Heart right ventricle (tissue), 16 donors: ENCODE measurements at regions not wholly inside any gene's neighbourhood (a gene's known extent, or its start where the extent isn't known, plus 50 kb on each side); places are given as distances from the start of the nearest gene placed in this dataset.

Experiments used
- ATAC-seq, 8 donors: fragments of 200-7000 bp; cut with Tn5 transposase; one replicate each; pipeline ENCODE4 v1.9.1; 2020; ENCODE audit warnings: mild to moderate bottlenecking in 8 of 8, moderate library complexity in 8 of 8, moderate number of reproducible peaks in 1 of 8
- DNase-seq, 2 donors: peaks; one replicate each; pipeline ENCODE4 v3.0.0-alpha.2; 2020
- H3K27ac ChIP-seq, 10 donors: fragments of 200-600 bp; sonication (generic) in 2 of 10; one replicate each; pipeline versions ENCODE4 v1.5.0 to v1.8.0; 2020 to 2022; ENCODE audit warnings: mild to moderate bottlenecking in 3 of 10
- H3K27me3 ChIP-seq, 7 donors: fragments of 200-600 bp; one replicate each; pipeline ENCODE4 v1.8.0; 2021 to 2022; ENCODE audit warnings: mild to moderate bottlenecking in 2 of 7
- H3K36me3 ChIP-seq, 9 donors: fragments of 200-600 bp; sonication (generic) in 1 of 9; one replicate each; pipeline versions ENCODE4 v1.5.0 to v1.8.0; 2020 to 2022; ENCODE audit warnings: mild to moderate bottlenecking in 2 of 9
- H3K4me1 ChIP-seq, 9 donors: fragments of 200-600 bp; sonication (generic) in 1 of 9; one replicate each; pipeline versions ENCODE4 v1.5.0 to v1.8.0; 2020 to 2022; ENCODE audit warnings: mild to moderate bottlenecking in 4 of 9
- H3K4me3 ChIP-seq, 10 donors: fragments of 200-600 bp; sonication (generic) in 2 of 10; one replicate each; pipeline versions ENCODE4 v1.5.0 to v1.8.0; 2020 to 2022; ENCODE audit warnings: mild to moderate bottlenecking in 7 of 10, moderate library complexity in 2 of 10
- H3K9me3 ChIP-seq, 11 donors: fragments of 200-600 bp in 10 of 11; sonication (generic) in 2 of 11; one replicate each; pipeline versions ENCODE4 v1.5.0 to v1.8.0; 2013 to 2022; ENCODE audit warnings: mild to moderate bottlenecking in 2 of 11, control low read depth in 1 of 11, moderate library complexity in 1 of 11
- WGBS, 2 donors: extraction: QIAGEN DNeasy Blood & Tissue Kit; methylation state at CpG; one replicate each; pipeline ENCODE4 v1.1.7; 2013; ENCODE audit warnings: inconsistent platforms in 1 of 2; 5-methylcytosine and 5-hydroxymethylcytosine counted together
- intact Hi-C, 10 donors: fragments of 100-400 bp; cut with DNase I; formaldehyde crosslinking; loops; one replicate each; pipeline versions ENCODE4 v1.11.1 to v1.14.2; 2022
- TF ChIP-seq, protein P1 (sequence below), 9 donors: fragments of 200-600 bp; sonication (generic) in 2 of 9; IDR thresholded peaks; one replicate each; pipeline versions ENCODE4 v1.5.0 to v1.8.0; 2021 to 2022; ENCODE audit warnings: antibody characterized with exemption in 9 of 9, mild to moderate bottlenecking in 5 of 9, moderate library complexity in 1 of 9
- donor health status: Arrhythmogenic right ventricular cardiomyopathy.
- donor health status: ischemic (EF 13 %, LVEDD 7.1; RV severe dilation, severe dysfunction).
- donor health status: healthy with polysubstance abuse.
- donor health status: DM: no; HTN: yes; CAD: no.
- donor health status: DM: no; HTN: no; CAD: no.
- donor health status: ischemic (EF 25% LVEDD 6.9; RV normal size, moderate dysfunction).
- donor health status: ischemic (EF 25% LVEDD 5.7; RV mildly dilated, moderate dysfunction).
- donor health status: healthy.
- donor health status: DM: yes; HTN: yes; CAD: no.
- donor health status: Ischemic cardiomyopathy.
- donor health status: ischemic (EF 35%, LVEDD 5.7; RV mildly dilated, moderate dysfunction).
- donor health status: nonischemic (EF 11% LVEDD 7.7; RV severe dilation, severe dysfunction).
- donor health status: DM: yes; HTN: yes; CAD: no.
- donor health status: PGD.
- donor health status: ischemic (EF 29% LVEDD 5.4; RV normal size, mild dysfunction).
- donor health status: nonischemic (EF 23%, LVEDD 6.1; RV moderate dilation, normal function).

DNA sequence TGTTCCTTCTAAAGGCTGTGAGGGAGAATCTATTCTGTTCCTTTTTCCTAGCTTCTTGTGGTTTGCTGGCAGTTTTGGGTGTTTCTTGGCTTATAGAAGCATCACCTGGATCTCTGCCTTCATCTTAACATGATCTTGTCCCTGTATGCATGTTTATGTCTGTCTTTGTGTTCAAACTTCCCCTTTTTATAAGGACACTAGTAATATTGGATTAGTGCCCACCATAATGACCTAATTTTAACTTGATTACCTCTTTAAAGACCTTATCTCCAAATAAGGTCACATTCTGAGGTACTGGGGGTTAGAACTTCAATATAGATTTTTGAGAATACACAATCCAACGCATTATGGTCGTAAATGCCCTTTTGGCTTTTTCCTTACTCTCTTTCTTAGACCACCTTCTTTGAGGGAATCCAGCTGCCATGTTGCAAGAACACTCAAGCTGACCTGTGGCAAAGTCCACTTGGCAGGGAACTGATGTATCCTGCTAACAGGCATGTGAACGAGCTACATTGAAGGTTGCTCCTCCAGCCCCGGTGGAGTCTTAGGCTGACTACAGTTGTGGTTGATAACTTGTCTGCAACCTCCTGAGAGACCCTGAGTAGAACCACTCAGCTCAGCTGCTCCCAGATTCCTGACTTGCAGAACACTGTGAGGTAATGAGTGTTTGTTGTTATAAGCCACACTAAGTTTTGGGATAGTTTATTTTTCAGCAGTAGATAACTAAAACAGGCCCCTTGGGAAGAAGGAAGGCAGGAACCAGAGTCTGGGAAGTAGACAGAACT is 127.1 kb upstream of the OR9Q1 start:
- Histone ChIP-seq H3K27me3 (peaks cover 0 to 3% (median 0%) of the 10 kb centered on the region in 7 donors), H3K9me3 (peaks cover 0 to 4% (median 0%) of the 10 kb centered on the region in 11 donors), H3K27ac (no peak overlapping the region), H3K4me1 (no peaks in the 10 kb centered on the region), H3K4me3 (no peak overlapping the region), H3K36me3 (no peaks in the 10 kb centered on the region)
- WGBS, 2 donors = 60 to 63% methylated on average over 4 of the region's 4 CpGs
- intact Hi-C loops = no loop called here
- no peak for DNase-seq
- no peak for ATAC-seq
- TF ChIP-seq, protein P1, sequence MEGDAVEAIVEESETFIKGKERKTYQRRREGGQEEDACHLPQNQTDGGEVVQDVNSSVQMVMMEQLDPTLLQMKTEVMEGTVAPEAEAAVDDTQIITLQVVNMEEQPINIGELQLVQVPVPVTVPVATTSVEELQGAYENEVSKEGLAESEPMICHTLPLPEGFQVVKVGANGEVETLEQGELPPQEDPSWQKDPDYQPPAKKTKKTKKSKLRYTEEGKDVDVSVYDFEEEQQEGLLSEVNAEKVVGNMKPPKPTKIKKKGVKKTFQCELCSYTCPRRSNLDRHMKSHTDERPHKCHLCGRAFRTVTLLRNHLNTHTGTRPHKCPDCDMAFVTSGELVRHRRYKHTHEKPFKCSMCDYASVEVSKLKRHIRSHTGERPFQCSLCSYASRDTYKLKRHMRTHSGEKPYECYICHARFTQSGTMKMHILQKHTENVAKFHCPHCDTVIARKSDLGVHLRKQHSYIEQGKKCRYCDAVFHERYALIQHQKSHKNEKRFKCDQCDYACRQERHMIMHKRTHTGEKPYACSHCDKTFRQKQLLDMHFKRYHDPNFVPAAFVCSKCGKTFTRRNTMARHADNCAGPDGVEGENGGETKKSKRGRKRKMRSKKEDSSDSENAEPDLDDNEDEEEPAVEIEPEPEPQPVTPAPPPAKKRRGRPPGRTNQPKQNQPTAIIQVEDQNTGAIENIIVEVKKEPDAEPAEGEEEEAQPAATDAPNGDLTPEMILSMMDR (IDR thresholded peaks at IDR 0.05) = no peak

DNA sequence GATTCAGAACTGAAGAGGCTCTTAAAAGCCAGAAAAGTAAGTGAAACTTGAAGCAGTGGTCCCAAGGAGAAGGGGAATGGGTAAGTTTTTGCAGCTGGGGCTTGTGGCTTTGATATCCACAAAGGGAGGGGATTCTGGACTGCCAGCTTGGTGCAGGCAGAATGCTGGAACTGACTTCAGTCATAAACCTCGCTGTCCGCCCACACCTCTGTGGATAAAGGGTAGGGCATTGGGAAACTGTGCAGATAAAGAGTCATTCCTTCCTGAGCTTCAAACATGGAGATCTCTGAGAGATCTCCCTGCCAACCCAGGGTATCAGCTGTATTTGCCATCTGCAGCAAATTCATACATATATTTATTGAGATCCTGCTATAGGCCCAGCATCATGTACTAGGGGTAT is 124.3 kb upstream of the OR9Q1 start:
- no peak for ATAC-seq

GRCh38 chr11:57900320-57900719 is 123.4 kb upstream of the OR9Q1 start:
- no peaks in the 10 kb centered on the region for H3K9me3 ChIP-seq
- no peak overlapping the region for H3K27ac ChIP-seq
- WGBS, 2 donors = 21 to 37% methylated on average over 1 of the region's 1 CpG
- ATAC-seq (no peak), DNase-seq (no peak)
- intact Hi-C loops = no loop called here
- no peak overlapping the region for H3K4me3 ChIP-seq
- H3K4me1 ChIP-seq = peaks cover 0 to 8% (median 0%) of the 10 kb centered on the region in 9 donors
- H3K27me3 ChIP-seq = peaks cover 0 to 3% (median 0%) of the 10 kb centered on the region in 7 donors
- no peaks in the 10 kb centered on the region for H3K36me3 ChIP-seq
- TF ChIP-seq, protein P1 (IDR thresholded peaks at IDR 0.05) = no peak

More for the DNA sequence above, 124.3 kb upstream of the OR9Q1 start:
- peaks cover 0 to 4% (median 0%) of the 10 kb centered on the region in 11 donors for H3K9me3 ChIP-seq
- TF ChIP-seq, protein P1 (IDR thresholded peaks at IDR 0.05) = no peak
- peaks cover 0 to 8% (median 0%) of the 10 kb centered on the region in 9 donors for H3K4me1 ChIP-seq
- H3K27me3 ChIP-seq = peaks cover 0 to 3% (median 0%) of the 10 kb centered on the region in 7 donors
- H3K27ac ChIP-seq = no peak overlapping the region
- WGBS, 2 donors = 59 to 85% methylated on average over 2 of the region's 2 CpGs
- intact Hi-C loops = no loop called here
- no peaks in the 10 kb centered on the region for H3K36me3 ChIP-seq
- no peak for DNase-seq
- no peak overlapping the region for H3K4me3 ChIP-seq

GRCh38 chr11:57901278-57901677 is 122.4 kb upstream of the OR9Q1 start:
- no peak overlapping the region for H3K27ac ChIP-seq
- no peaks in the 10 kb centered on the region for H3K36me3 ChIP-seq
- ATAC-seq = no peak
- intact Hi-C loops = no loop called here
- peaks cover 0 to 3% (median 0%) of the 10 kb centered on the region in 7 donors for H3K27me3 ChIP-seq
- no peaks in the 10 kb centered on the region for H3K9me3 ChIP-seq
- no peak overlapping the region for H3K4me3 ChIP-seq
- peaks cover 0 to 8% (median 0%) of the 10 kb centered on the region in 9 donors for H3K4me1 ChIP-seq
- TF ChIP-seq, protein P1 (IDR thresholded peaks at IDR 0.05) = no peak
- DNase-seq = no peak
